Small intestine (tissue), 7 donors: ENCODE measurements at regions not wholly inside any gene's neighbourhood (a gene's known extent, or its start where the extent isn't known, plus 50 kb on each side); places are given as distances from the start of the nearest gene placed in this dataset.
A peak's percentile ranks its signal among the peaks of the same experiment; 100 is the strongest.

Source experiments
- DNase-seq, 2 donors: peaks; one replicate each; pipeline versions ENCODE4 v3.0.0 to v3.0.0-alpha.2; 2013
- FAIRE-seq: peaks from 2 replicates; lab custom pipeline; 2012; peaks lifted over from hg19 to GRCh38; lab: Jason Lieb, UNC
- H3K27ac ChIP-seq, 3 donors: one replicate each; pipeline ENCODE4 v1.5.1; 2013; ENCODE audit warnings: low read length in 2 of 3, mild to moderate bottlenecking in 2 of 3, control low read depth in 1 of 3, inconsistent platforms in 1 of 3, low read depth in 1 of 3, moderate library complexity in 1 of 3
- H3K27me3 ChIP-seq, 3 donors: one replicate each; pipeline ENCODE4 v1.6.1; 2013; ENCODE audit warnings: low read length in 3 of 3, inconsistent platforms in 1 of 3; ENCODE audit not compliant: control insufficient read depth in 3 of 3, insufficient read depth in 3 of 3
- H3K36me3 ChIP-seq, 3 donors: one replicate each; pipeline ENCODE4 v1.6.1; 2013; ENCODE audit warnings: low read length in 3 of 3, inconsistent platforms in 1 of 3, low read depth in 1 of 3, mild to moderate bottlenecking in 1 of 3, moderate library complexity in 1 of 3; ENCODE audit not compliant: control insufficient read depth in 3 of 3, insufficient read depth in 2 of 3
- H3K4me1 ChIP-seq, 3 donors: one replicate each; pipeline ENCODE4 v1.6.1; 2013; ENCODE audit warnings: low read length in 2 of 3, inconsistent platforms in 1 of 3, low read depth in 1 of 3, mild to moderate bottlenecking in 1 of 3, moderate library complexity in 1 of 3; ENCODE audit not compliant: control insufficient read depth in 3 of 3, insufficient read depth in 2 of 3
- H3K4me3 ChIP-seq, 3 donors: one replicate each; pipeline ENCODE4 v1.5.1; 2013; ENCODE audit warnings: low read length in 3 of 3, control low read depth in 1 of 3, inconsistent platforms in 1 of 3, low read depth in 1 of 3, mild to moderate bottlenecking in 1 of 3, moderate library complexity in 1 of 3
- H3K9me3 ChIP-seq, 2 donors: one replicate each; pipeline ENCODE4 v1.6.1; 2013; ENCODE audit warnings: low read depth in 1 of 2, low read length in 1 of 2; ENCODE audit not compliant: control insufficient read depth in 2 of 2, insufficient read depth in 1 of 2
- WGBS, 3 donors: extraction: QIAGEN DNeasy Blood & Tissue Kit; methylation state at CpG; one replicate each; pipeline ENCODE4 v1.1.7; 2013; 5-methylcytosine and 5-hydroxymethylcytosine counted together
- donor health status: healthy with polysubstance abuse.
- donor health status: control.
- donor health status: control.
- donor health status: Bipolar disorder and iron deficiency.
- donor health status: healthy.

GRCh38 chr14:58751788-58752187 is 114.0 kb downstream of the DACT1 start:
- Histone ChIP-seq H3K27me3 (no peaks in the 10 kb centered on the region), H3K9me3 (peaks cover 0 to 15% of the 10 kb centered on the region in 2 donors), H3K36me3 (no peaks in the 10 kb centered on the region), H3K4me3 (no peak overlapping the region), H3K4me1 (peaks cover 11 to 40% (median 33%) of the 10 kb centered on the region in 3 donors), H3K27ac (no peak overlapping the region)
- WGBS, 3 donors: 87 to 92% (median 88%) methylated on average over 5 of the region's 5 CpGs
- DNase-seq (no peak), FAIRE-seq (no peak)

- Histone ChIP-seq H3K36me3 (no peaks in the 10 kb centered on the region), H3K4me3 (no peak overlapping the region), H3K27me3 (no peaks in the 10 kb centered on the region), H3K4me1 (peaks cover 11 to 40% (median 33%) of the 10 kb centered on the region in 3 donors), H3K9me3 (peaks cover 0 to 15% of the 10 kb centered on the region in 2 donors), H3K27ac (peak overlapping the region in 1 of 3 donors; percentile 42)
- no peak for DNase-seq
- 63 to 83% (median 73%) methylated on average over 4 of the region's 4 CpGs for WGBS, 3 donors
- FAIRE-seq: no peak
Observed at GRCh38 chr14:58752289-58752688, 114.5 kb downstream of the DACT1 start.

GRCh38 chr14:58752771-58753201 is 115.0 kb downstream of the DACT1 start:
- WGBS, 3 donors: 11 to 27% (median 12%) methylated on average over 9 of the region's 9 CpGs
- Histone ChIP-seq H3K27me3 (no peaks in the 10 kb centered on the region), H3K4me3 (no peak overlapping the region), H3K36me3 (no peaks in the 10 kb centered on the region), H3K9me3 (peaks cover 0 to 15% of the 10 kb centered on the region in 2 donors), H3K4me1 (peaks cover 11 to 40% (median 33%) of the 10 kb centered on the region in 3 donors), H3K27ac (peak overlapping the region; percentile 20 to 78 (median 24))
- FAIRE-seq (no peak), DNase-seq (peak; percentile 82 to 92)

GRCh38 chr14:58755031-58755925 is 117.5 kb downstream of the DACT1 start:
- H3K4me1 ChIP-seq: peaks cover 10 to 29% (median 29%) of the 10 kb centered on the region in 3 donors
- 20 to 44% (median 33%) methylated on average over 3 of the region's 3 CpGs for WGBS, 3 donors
- no peak overlapping the region for H3K4me3 ChIP-seq
- peaks cover 0 to 15% of the 10 kb centered on the region in 2 donors for H3K9me3 ChIP-seq
- no peak for FAIRE-seq
- H3K27me3 ChIP-seq: no peaks in the 10 kb centered on the region
- no peaks in the 10 kb centered on the region for H3K36me3 ChIP-seq
- peak; percentile 48 to 77 for DNase-seq
- peak overlapping the region in 2 of 3 donors; percentile 41 to 57 for H3K27ac ChIP-seq

- no peak for DNase-seq
- Histone ChIP-seq H3K36me3 (no peaks in the 10 kb centered on the region), H3K4me3 (no peak overlapping the region), H3K9me3 (no peaks in the 10 kb centered on the region), H3K27me3 (no peaks in the 10 kb centered on the region), H3K27ac (no peak overlapping the region), H3K4me1 (peaks cover 5 to 13% (median 12%) of the 10 kb centered on the region in 3 donors)
- 78 to 94% (median 80%) methylated on average over 2 of the region's 2 CpGs for WGBS, 3 donors
- FAIRE-seq: no peak
Observed at GRCh38 chr14:58760121-58760520, 122.4 kb downstream of the DACT1 start.

DNA sequence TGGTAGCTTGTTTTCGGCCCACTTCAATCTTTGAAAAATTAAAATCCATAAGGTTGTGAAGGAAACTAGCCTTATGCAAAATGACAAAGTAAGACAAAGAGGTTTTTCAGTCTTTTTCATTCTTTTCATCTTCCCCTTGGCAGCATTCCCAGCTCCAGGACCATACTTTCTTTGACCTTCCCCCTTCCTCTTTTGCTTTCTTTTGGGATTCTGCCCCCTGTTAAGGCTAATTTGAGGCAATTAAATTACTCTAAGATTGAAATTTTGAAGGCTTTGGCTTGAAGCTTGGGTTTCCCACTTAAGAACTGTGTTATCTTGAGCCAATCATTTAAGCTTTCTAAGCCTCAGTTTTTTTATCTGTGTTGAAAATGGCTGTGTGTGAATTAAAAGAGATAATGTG is 124.9 kb downstream of the DACT1 start:
- H3K9me3 ChIP-seq: no peaks in the 10 kb centered on the region
- H3K36me3 ChIP-seq: no peaks in the 10 kb centered on the region
- FAIRE-seq: no peak
- H3K4me1 ChIP-seq: peaks cover 0 to 6% (median 0%) of the 10 kb centered on the region in 3 donors
- no peaks in the 10 kb centered on the region for H3K27me3 ChIP-seq
- 92 to 97% (median 94%) methylated on average over 1 of the region's 1 CpG for WGBS, 3 donors
- no peak overlapping the region for H3K27ac ChIP-seq
- no peak overlapping the region for H3K4me3 ChIP-seq
- DNase-seq: no peak

GRCh38 chr14:58763210-58763609 is 125.4 kb downstream of the DACT1 start:
- H3K27me3 ChIP-seq: no peaks in the 10 kb centered on the region
- H3K9me3 ChIP-seq: no peaks in the 10 kb centered on the region
- H3K36me3 ChIP-seq: no peaks in the 10 kb centered on the region
- no peak for DNase-seq
- no peak for FAIRE-seq
- peaks cover 0 to 6% (median 0%) of the 10 kb centered on the region in 3 donors for H3K4me1 ChIP-seq
- no peak overlapping the region for H3K4me3 ChIP-seq
- WGBS, 3 donors: 83 to 90% (median 85%) methylated on average over 4 of the region's 4 CpGs
- no peak overlapping the region for H3K27ac ChIP-seq

DNA sequence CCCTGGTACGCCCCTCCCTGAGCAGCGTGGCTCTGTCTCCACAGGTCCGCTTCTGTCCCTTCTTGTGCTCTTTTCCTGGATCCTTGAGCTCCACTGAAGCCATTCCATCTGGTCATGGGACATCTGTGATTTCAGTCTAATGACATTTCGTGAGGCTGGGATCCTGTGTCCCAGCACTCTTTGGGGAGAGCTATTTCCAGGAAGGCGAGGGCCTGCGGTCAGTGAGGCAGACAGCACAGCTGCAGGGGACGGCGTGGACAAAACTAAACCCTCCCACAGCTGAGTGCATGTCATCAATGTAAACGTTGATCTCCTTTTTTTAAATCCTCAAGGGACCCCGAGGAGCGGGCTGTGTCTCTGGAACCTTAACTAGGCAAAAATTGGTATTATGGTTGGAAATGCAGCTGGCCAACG is 127.7 kb downstream of the DACT1 start:
- 72 to 92% (median 79%) methylated on average over 12 of the region's 12 CpGs for WGBS, 3 donors
- Histone ChIP-seq H3K36me3 (no peaks in the 10 kb centered on the region), H3K4me3 (no peak overlapping the region), H3K27ac (peak overlapping the region; percentile 19 to 41 (median 20)), H3K4me1 (peaks cover 0 to 6% (median 1%) of the 10 kb centered on the region in 3 donors), H3K27me3 (no peaks in the 10 kb centered on the region), H3K9me3 (no peaks in the 10 kb centered on the region)
- DNase-seq (peak in 1 of 2 donors; percentile 39), FAIRE-seq (no peak)
